GM12878 (cell line): ENCODE measurements at regions not wholly inside any gene's neighbourhood (a gene's known extent, or its start where the extent isn't known, plus 50 kb on each side); places are given as distances from the start of the nearest gene placed in this dataset.

Experiments
- BCL11A ChIP-seq: IDR thresholded peaks from 2 replicates; pipeline ENCODE4 v1.6.1; 2011; ENCODE audit warnings: low read depth, low read length
- BCL3 ChIP-seq: IDR thresholded peaks from 2 replicates; pipeline ENCODE4 v1.6.1; 2011; ENCODE audit warnings: borderline replicate concordance, low read depth, mild to moderate bottlenecking, moderate library complexity, low read length; ENCODE audit not compliant: insufficient read depth, poor library complexity, severe bottlenecking
- CBX5 ChIP-seq: sonication (generic); IDR thresholded peaks from 2 replicates; pipeline ENCODE4 v1.6.1; 2016; ENCODE audit warnings: low read depth, moderate library complexity, mild to moderate bottlenecking, inconsistent platforms
- CHD4 ChIP-seq: fragments of 200-600 bp; sonication (generic); IDR thresholded peaks from 2 replicates; pipeline ENCODE4 v1.6.1; 2016; ENCODE audit warnings: mild to moderate bottlenecking
- CTCF ChIP-seq, 3 experiments: IDR thresholded peaks in 2 of 3; conservative IDR thresholded peaks in 1 of 3; 2 replicates each; pipeline ENCODE4 v1.5.1; 2011; ENCODE audit warnings: low read depth in 3 of 3, low read length in 3 of 3, mild to moderate bottlenecking in 3 of 3, control low read depth in 2 of 3, moderate library complexity in 2 of 3, inconsistent platforms in 1 of 3, mixed read lengths in 1 of 3; ENCODE audit not compliant: control insufficient read depth in 2 of 3, insufficient read depth in 1 of 3; ENCODE audit errors: extremely low read depth in 1 of 3
- E2F4 ChIP-seq: IDR thresholded peaks from 2 replicates; pipeline ENCODE4 v1.6.1; 2012; ENCODE audit warnings: low read depth, low read length, improper control_type of control experiment
- ESRRA ChIP-seq: IDR thresholded peaks from 2 replicates; pipeline ENCODE4 v1.6.1; 2012; ENCODE audit warnings: mild to moderate bottlenecking, low read length, improper control_type of control experiment
- ETV6 ChIP-seq, 2 experiments: fragments of 450-650 bp in 1 of 2; IDR thresholded peaks in 1 of 2; conservative IDR thresholded peaks in 1 of 2; 2 replicates each; pipeline ENCODE4 v1.6.1; 2014; ENCODE audit warnings: antibody characterized with exemption in 1 of 2, borderline replicate concordance in 1 of 2, low read depth in 1 of 2, mild to moderate bottlenecking in 1 of 2, moderate library complexity in 1 of 2
- FOXM1 ChIP-seq: IDR thresholded peaks from 2 replicates; pipeline ENCODE4 v1.6.1; 2012; ENCODE audit warnings: low read depth, mild to moderate bottlenecking, inconsistent platforms, low read length, moderate library complexity
- IKZF2 ChIP-seq, 2 experiments: fragments of 450-650 bp; IDR thresholded peaks; 2 replicates each; pipeline ENCODE4 v1.6.1; 2017; ENCODE audit warnings: mild to moderate bottlenecking in 2 of 2, moderate library complexity in 2 of 2
- JUNB ChIP-seq: IDR thresholded peaks from 2 replicates; pipeline ENCODE4 v1.6.1; 2016; ENCODE audit warnings: antibody characterized with exemption, mild to moderate bottlenecking
- MAX ChIP-seq: IDR thresholded peaks from 2 replicates; pipeline ENCODE4 v1.6.1; 2012; ENCODE audit warnings: low read depth, low read length, improper control_type of control experiment
- MEF2B ChIP-seq: fragments of 450-650 bp; IDR thresholded peaks from 2 replicates; pipeline ENCODE4 v1.6.1; 2018; ENCODE audit warnings: mild to moderate bottlenecking, moderate library complexity; ENCODE audit not compliant: partially characterized antibody, poor library complexity, severe bottlenecking
- MTA2 ChIP-seq: fragments of 450-650 bp; IDR thresholded peaks from 2 replicates; pipeline ENCODE4 v1.6.1; 2016; ENCODE audit warnings: low read depth, mild to moderate bottlenecking, moderate library complexity
- MTA3 ChIP-seq: IDR thresholded peaks from 2 replicates; pipeline ENCODE4 v1.6.1; 2012; ENCODE audit warnings: low read length, inconsistent platforms, borderline replicate concordance
- MXI1 ChIP-seq: fragments of 150-350 bp; IDR thresholded peaks from 2 replicates; pipeline ENCODE4 v1.6.1; 2011; ENCODE audit warnings: low read depth, mild to moderate bottlenecking, inconsistent platforms, low read length, improper control_type of control experiment
- MYC ChIP-seq: IDR thresholded peaks from 2 replicates; pipeline ENCODE4 v1.6.1; 2011; ENCODE audit warnings: mild to moderate bottlenecking, low read length, moderate library complexity, inconsistent platforms; ENCODE audit not compliant: insufficient read depth, insufficient replicate concordance, insufficient read length, severe bottlenecking
- NFIC ChIP-seq: IDR thresholded peaks from 2 replicates; pipeline ENCODE4 v1.6.1; 2012; ENCODE audit warnings: low read depth, mild to moderate bottlenecking, inconsistent platforms, low read length, moderate library complexity
- NRF1 ChIP-seq: conservative IDR thresholded peaks from 2 replicates; pipeline ENCODE4 v1.6.1; 2011; ENCODE audit warnings: mild to moderate bottlenecking, low read depth, low read length, improper control_type of control experiment
- RAD51 ChIP-seq: fragments of 450-650 bp; IDR thresholded peaks from 2 replicates; pipeline ENCODE4 v1.6.1; 2016; ENCODE audit warnings: moderate library complexity, mild to moderate bottlenecking, inconsistent platforms
- RB1 ChIP-seq: fragments of 450-650 bp; formaldehyde crosslinking; IDR thresholded peaks from 2 replicates; pipeline ENCODE4 v1.6.1; 2017; ENCODE audit warnings: mild to moderate bottlenecking, borderline replicate concordance
- RBBP5 ChIP-seq: fragments of 200-600 bp; sonication (generic); conservative IDR thresholded peaks from 2 replicates; pipeline ENCODE4 v1.6.1; 2016
- RCOR1 ChIP-seq: conservative IDR thresholded peaks from 2 replicates; pipeline ENCODE4 v1.6.1; 2012; ENCODE audit warnings: low read depth, low read length, improper control_type of control experiment
- SRF ChIP-seq, 2 experiments: IDR thresholded peaks; 2 replicates each; pipeline ENCODE4 v1.6.1; 2011; ENCODE audit warnings: low read depth in 2 of 2, low read length in 2 of 2, mild to moderate bottlenecking in 1 of 2, moderate library complexity in 1 of 2
- TBL1XR1 ChIP-seq: IDR thresholded peaks from 2 replicates; pipeline ENCODE4 v1.6.1; 2012; ENCODE audit warnings: low read depth, low read length, improper control_type of control experiment
- TCF7 ChIP-seq: IDR thresholded peaks from 2 replicates; pipeline ENCODE4 v1.6.1; 2014; ENCODE audit warnings: antibody characterized with exemption, borderline replicate concordance
- YBX1 ChIP-seq: fragments of 450-650 bp; IDR thresholded peaks from 2 replicates; pipeline ENCODE4 v1.6.1; 2016; ENCODE audit warnings: antibody characterized with exemption
- ZNF24 ChIP-seq: fragments of 450-650 bp; IDR thresholded peaks from 2 replicates; pipeline ENCODE4 v1.6.1; 2017; ENCODE audit warnings: antibody characterized with exemption, mild to moderate bottlenecking
- ZSCAN29 ChIP-seq: fragments of 450-650 bp; IDR thresholded peaks from 2 replicates; pipeline ENCODE4 v1.6.1; 2017; ENCODE audit warnings: mild to moderate bottlenecking, moderate library complexity

- 0 out of 4 replicates have a peak, but pooled peaks of 1 of the 2 experiments have one; percentile 41 for TF ChIP-seq ETV6 (conservative IDR thresholded peaks at IDR 0.05 in 1 of 2, IDR thresholded peaks at IDR 0.05 in 1 of 2; ENCODE audit: borderline replicate concordance in 1 of 2, low read depth in 1 of 2)
- TF ChIP-seq TBL1XR1: no peak
- no peak for TF ChIP-seq BCL3
- peak; percentile 72; the same call in 1 of the 2 replicates for TF ChIP-seq NFIC
- TF ChIP-seq BCL11A: no peak
- peak; percentile 82 for TF ChIP-seq JUNB
- TF ChIP-seq ZNF24: no peak
- no peak for TF ChIP-seq E2F4
- no peak for TF ChIP-seq RAD51
- no peak for TF ChIP-seq TCF7
- TF ChIP-seq ZSCAN29: no peak
- no peak for TF ChIP-seq YBX1
- no peak for TF ChIP-seq MYC
- TF ChIP-seq CHD4: no peak
- TF ChIP-seq RCOR1: no peak
- no peak for TF ChIP-seq MTA3
- TF ChIP-seq RB1: no peak
- no peak for TF ChIP-seq MEF2B
- TF ChIP-seq ESRRA: no peak
- no peak for TF ChIP-seq NRF1
- TF ChIP-seq RBBP5: no peak
- no peak for TF ChIP-seq SRF (IDR thresholded peaks at IDR 0.05; ENCODE audit: low read depth in 2 of 2, low read length in 2 of 2)
- no peak for TF ChIP-seq CTCF (IDR thresholded peaks at IDR 0.05 in 2 of 3, conservative IDR thresholded peaks at IDR 0.05 in 1 of 3; ENCODE audit: control insufficient read depth in 2 of 3, extremely low read depth in 1 of 3, insufficient read depth in 1 of 3, low read depth in 3 of 3, low read length in 3 of 3)
- no peak for TF ChIP-seq CBX5
- TF ChIP-seq MTA2: 0 out of 2 replicates have a peak, but pooled peaks have one; percentile 29
- no peak for TF ChIP-seq MXI1
- TF ChIP-seq FOXM1: peak; percentile 49; the same call in 1 of the 2 replicates
- 0 out of 4 replicates have a peak, but pooled peaks of 1 of the 2 experiments have one; percentile 18 for TF ChIP-seq IKZF2 (IDR thresholded peaks at IDR 0.05)
- TF ChIP-seq MAX: no peak
These were observed 80.9 kb downstream of the IL21 start (continued) for GRCh38 chr4:122539861-122540465.
